NOMO-1 treated with dmso at 0.1 percent for 144 hours (cell line): ENCODE measurements at regions not wholly inside any gene's neighbourhood (a gene's known extent, or its start where the extent isn't known, plus 50 kb on each side); places are given as distances from the start of the nearest gene placed in this dataset.

Source experiments
- DNase-seq: peaks from one replicate; lab custom pipeline; 2025; ENCODE audit not compliant: unreplicated experiment; lab: John Stamatoyannopoulos, UW

DNA sequence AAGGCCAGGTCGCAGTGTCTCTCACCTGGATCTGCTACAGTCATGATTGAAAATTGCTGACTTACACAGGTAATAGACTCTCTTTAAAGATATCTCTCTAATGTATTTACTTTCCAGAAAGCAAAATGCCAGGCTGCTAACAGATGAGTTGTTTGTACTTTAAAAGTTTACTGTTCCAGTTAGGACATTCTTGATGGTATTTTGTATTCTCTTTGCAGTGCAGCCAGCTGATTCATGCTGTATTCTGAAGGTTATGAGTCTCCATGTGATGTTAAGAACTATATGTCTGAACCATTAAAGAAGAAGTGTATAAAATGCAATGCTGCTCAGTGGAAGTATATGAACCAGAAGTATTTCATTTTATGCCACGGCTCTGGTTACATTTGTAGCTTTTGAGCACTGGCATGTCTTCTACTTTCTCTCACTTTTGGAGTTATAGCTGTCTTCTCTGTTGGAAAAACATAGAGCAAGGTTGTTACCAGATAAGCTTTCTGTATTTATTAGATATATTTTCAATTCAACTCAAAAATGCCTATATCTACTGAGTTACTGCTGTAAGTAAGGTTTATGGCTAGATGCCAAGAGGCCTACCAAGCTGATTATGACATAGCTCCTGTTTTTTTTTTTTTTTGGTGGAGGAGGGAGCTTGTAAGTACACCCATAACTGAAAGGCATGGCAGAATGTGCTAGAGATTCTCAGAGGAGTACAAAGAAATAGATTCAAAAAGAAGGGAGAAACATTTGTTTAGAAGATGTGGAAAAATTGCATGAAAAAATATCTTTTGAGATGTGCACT lies 130.5 kb upstream of the MAN1A1 start:
- DNase-seq, result no peak

GRCh38 chr6:119476554-119476953 lies 127.0 kb upstream of the MAN1A1 start:
- no peak for DNase-seq

GRCh38 chr6:119476024-119476423 lies 126.5 kb upstream of the MAN1A1 start:
- DNase-seq, result no peak

DNA sequence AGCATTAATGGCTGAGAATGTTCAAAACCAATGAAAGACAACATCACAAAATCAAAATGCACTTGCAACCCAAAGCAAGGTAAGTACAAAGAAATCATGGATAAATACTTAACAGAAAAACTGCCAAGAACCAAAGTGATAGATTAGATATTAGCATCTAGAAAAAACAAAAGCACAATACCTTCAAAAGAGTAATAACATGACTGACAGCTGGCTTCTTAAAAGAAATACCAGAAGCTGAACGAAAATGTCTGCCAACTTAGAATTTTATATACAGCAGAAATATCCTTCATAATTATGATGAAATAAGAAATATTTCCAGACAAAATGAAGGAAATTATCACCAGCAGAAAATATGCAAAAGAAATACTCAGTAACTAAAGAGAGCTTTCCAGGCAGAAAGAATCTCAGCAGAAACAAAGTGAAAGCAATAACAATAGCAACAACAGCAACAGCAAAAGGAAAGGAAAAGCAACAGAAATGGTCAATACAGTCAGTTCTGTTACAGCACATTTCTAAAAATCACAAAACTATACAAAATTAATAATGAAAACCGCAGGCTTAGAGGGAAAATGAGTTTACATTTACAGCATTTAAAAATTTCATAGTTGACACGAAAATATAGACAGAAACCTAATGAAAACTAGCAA lies 121.5 kb upstream of the MAN1A1 start:
- DNase-seq, result no peak

- no peak for DNase-seq
These were observed 118.0 kb upstream of the MAN1A1 start for GRCh38 chr6:119467488-119468081.

- no peak for DNase-seq
These were observed 116.7 kb upstream of the MAN1A1 start for GRCh38 chr6:119466226-119466625.

DNA sequence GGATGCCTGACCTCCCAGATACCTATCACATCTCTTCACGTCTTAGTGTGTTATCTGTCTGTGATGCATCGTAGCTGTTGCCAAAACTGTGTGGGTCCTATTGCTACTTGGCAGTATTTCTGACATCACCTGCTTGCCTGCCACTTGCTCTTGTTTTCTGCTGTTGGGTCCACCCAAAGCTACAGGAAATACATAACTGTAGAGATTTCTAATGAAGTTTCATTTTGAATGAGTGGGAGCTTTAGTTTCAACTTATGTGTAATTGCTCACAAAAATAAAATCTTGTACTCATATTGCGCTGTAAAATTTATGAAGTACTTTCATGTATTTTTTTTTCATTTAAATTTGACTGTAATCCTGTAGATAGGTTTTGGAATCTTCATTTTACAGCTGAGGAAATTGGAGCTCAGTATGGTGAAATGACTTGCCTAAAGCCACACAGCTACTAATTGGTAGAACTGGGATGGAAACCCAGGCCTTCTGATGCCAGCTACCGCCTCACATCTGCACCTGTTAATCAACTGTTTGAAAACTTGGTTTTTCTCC lies 113.6 kb upstream of the MAN1A1 start:
- no peak for DNase-seq

- no peak for DNase-seq
These were observed 111.6 kb upstream of the MAN1A1 start for GRCh38 chr6:119461187-119461586.

DNA sequence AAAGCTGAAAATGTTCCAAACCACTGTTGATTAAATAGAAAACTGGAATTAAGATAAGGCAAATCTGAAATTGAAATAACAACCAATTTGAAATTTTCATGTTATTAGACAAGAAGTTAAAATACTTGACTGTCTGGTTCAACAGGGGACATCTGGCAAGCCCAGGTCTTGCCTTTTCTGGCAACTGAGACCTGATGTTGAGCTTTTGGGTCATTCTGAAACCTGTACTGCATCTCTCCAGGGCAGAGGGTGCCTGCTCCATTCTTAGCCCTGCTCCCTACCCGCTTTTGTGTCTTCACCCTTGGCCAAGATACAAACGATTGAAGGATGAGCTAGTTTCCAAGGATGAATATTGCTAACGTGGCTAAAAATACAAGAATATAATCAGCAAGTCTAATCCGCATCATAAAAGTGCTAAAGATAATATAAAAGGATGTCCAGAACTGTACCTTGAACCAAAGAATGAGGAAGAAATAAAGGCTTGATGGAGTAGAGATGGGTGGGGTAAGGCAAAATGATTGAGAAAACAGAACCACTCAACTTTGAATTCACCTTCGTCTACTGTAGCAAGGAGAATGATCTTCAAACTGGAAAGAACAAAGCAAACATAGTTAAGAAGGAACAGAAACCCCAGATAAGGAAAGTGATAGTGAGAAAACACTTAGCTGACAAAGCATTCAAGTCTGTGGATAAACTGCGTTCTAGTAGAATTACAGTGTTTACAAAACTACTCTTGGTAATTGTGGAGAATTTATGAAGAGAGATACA lies 109.8 kb upstream of the MAN1A1 start:
- DNase-seq, result no peak

GRCh38 chr6:119454714-119455113 lies 105.2 kb upstream of the MAN1A1 start:
- no peak for DNase-seq

- DNase-seq, result no peak
These were observed 104.0 kb upstream of the MAN1A1 start for GRCh38 chr6:119453242-119454200.

DNA sequence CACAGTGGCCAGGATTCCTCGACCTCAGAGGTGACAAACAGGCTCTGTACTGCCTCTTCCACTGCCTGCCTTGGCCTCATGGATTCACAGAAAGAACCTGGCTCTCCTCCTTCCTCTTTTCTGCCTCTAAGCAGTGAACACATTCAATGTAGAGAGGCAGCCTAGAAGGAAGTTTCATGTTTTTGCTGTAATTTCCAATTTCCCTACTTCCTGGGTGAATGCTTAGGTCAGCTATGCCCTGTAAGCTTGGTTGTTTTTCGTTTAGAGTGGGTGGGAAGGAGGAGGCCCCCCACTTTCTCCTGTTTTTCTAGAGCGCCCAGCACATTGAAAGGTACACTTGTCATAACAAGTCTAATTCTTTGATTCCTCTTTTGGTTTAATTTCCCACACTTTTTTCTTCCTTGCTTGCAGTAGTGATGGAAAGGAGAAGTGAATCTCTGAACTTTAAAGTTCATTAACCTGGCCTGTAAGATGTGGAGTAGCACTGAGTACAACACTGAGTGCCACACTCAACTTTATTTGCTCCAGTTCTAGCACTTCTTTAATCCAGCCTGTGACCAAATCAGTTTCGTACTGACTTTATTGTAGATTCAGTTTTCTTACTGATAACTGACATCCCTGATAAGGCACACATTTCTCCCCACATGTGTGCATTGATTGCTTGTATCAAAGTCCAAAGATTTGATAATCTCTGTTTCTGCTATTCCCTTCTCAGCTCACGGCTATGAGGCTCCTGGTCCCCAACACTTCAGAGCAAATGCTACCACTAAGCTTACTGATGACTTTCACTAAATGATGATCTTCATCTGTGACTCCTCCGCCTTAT lies 100.0 kb upstream of the MAN1A1 start:
- DNase-seq, result no peak

DNA sequence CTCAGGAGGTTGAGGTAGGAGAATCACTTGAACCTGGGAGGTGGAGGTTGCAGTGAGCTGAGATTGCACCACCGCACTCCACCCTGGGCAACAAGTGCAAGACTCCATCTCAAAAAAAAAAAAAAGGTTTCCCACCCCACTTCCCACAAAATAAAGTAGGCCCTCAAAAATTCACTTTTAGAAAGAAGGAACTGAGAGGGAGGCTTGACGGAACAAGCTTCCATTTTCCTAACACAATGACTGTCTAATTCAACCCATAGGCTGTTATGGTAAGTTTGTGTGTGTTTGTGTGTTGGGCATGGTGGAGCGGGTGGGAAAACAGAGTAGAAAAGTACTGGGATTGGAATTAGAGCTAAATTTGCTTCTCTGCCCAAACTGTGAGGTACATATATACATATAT lies 98.4 kb upstream of the MAN1A1 start:
- DNase-seq, result no peak

DNA sequence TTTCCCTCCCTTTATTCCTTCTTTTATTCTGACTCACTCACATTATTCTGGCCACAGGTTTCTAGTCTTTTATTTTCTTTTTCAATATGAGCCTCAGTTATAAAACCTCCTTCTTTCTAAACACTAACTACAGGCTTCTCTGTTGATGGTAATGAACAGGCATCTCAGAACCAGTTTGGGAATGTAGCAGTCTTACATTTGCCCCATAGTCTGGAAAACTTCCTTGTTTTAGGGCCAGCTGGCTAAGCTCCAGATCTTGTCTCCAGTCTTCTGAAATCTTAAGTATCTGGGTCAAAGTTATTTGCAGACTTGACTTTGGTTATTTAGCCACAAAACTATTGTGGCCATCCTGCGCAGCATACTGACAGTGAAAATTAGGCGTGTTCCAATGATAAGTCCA lies 97.0 kb upstream of the MAN1A1 start:
- no peak for DNase-seq

DNA sequence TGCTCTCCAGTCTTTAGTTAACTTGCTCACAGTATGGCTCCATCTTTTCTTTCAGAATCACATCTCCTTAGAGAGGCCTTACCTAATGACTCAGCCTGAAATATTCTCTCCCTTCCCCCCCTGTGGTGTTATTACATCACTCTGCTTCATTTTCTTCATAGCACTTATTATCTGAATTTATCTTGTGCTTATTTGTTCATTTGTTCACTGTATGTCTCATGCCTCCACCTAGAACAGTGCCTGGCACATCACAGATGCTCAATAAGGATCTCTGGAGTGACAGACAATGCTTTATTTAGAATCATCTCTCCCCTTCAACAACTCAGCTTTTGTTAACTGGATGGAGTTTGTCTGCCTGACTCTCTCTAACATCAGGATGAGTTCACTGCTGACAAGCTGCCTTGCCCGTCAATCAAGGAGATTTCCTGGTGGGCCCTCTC lies 96.6 kb upstream of the MAN1A1 start:
- no peak for DNase-seq

DNA sequence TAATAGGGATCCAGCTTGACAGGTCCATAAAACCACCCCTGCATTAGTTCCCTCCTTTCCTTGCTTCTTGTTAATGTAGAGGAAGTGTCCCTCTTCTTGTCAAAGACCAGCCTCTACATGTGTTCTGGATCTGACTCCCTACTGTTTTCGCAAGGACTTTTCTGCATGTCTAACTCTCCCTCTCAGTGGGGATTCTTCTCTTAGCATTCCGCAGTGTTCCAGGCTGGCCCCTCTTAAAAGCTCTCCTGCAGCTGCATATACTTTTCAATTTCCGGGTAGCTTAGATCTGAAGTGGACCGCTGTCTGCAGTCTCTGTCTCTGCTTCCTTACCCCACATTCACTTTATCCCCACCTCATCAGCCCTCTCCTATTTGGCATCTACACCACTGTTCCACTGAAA lies 96.1 kb upstream of the MAN1A1 start:
- no peak for DNase-seq

DNA sequence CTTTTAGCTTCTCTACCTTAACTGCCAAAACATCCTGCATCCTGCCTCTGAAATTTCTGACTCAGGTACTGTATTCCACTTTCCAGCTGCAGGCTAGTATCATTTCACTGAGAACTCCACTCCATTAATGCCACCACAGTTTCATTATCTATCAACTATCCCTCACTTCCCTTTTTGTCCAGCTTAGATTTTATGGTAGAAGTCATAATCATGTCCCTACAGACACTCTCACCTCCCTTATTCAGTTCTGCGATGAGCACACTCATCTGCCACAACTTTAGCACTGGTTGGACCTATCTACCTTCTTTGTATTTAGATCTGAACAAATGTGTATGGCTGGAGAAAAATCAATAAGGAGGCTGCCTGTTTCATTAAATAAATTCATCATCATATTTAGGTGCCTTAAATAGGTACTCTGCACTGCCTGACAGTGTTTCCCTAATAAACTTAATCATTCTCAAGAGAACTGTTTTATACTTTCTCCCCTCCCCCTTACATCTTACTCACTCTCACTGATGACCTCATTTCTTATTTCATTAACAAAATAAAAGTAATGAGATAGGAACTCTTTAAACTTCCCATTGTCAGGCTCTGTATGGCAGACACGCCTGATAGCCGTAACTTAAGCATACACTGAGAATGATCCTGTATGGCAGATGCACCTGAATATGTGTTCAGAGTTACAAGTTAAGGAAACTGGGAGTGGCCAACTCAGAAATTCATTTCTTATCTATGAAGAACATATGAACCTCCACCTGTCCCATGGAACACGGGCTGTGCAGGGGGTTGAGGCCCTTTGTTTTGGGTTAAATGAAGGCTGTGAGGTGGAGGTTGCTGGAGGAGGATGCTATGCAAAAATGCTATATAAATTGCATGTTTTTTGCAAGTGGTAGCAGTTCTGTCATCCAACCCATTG lies 95.3 kb upstream of the MAN1A1 start:
- no peak for DNase-seq

GRCh38 chr6:119443993-119444641 lies 94.6 kb upstream of the MAN1A1 start:
- no peak for DNase-seq
